ENCODE measurements at regions not wholly inside any gene's neighbourhood (a gene's known extent, or its start where the extent isn't known, plus 50 kb on each side); places are given as distances from the start of the nearest gene placed in this dataset.
A peak's percentile ranks its signal among the peaks of the same experiment; 100 is the strongest.
"Not testable (repeated sequence)": the region's sequence is repeated elsewhere in the genome, so short reads cannot be mapped to it uniquely, and the experiment has no call there.

DNA sequence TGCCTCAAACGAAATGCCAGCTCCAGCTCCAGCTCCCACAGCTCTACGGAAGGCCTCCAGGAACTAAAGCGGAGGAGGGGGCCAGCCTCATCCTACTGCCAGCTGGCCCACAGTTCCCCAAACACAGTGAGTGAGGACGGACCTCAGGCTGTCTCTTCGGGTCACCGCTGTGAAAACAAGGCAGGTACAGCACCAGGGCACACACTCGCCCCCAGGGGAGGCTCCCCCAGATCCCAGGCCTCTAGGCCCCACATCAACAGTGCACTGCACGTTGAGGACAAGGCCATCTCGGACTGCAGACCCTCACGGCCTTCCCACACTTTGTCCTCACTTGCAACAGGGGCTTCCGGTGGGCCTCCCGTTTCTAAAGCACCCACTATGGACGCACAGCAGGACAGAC is 95.0 kb downstream of the GTF2H2C_2 start:
- H3K27me3 Mint-ChIP-seq (ENCODE audit: low read depth); H3K4me1 Mint-ChIP-seq (ENCODE audit: low read depth); H3K36me3 Mint-ChIP-seq (ENCODE audit: low read depth); DNase-seq; intact Hi-C loops (cut with micrococcal nuclease); H3K9me3 Mint-ChIP-seq; H3K27ac Mint-ChIP-seq; H3K4me3 Mint-ChIP-seq; CTCF ChIA-PET: not testable (repeated sequence)

DNA sequence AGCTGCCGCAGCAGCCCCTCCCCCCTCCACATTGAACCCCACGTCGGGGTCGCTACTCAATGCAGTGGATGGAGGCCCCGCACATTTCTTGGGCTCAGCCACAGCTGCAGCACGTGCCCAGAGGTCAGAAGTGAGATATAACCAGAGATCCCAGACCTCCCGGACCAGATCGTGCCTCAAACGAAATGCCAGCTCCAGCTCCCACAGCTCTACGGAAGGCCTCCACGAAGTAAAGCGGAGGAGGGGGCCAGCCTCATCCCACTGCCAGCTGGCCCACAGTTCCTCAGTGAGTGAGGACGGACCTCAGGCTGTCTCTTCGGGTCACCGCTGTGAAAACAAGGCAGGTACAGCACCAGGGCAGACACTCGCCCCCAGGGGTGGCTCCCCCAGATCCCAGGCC is 95.6 kb downstream of the GTF2H2C_2 start:
- H3K36me3 Mint-ChIP-seq (ENCODE audit: low read depth); intact Hi-C loops (cut with micrococcal nuclease); H3K9me3 Mint-ChIP-seq; CTCF ChIA-PET; H3K27ac Mint-ChIP-seq; H3K27me3 Mint-ChIP-seq (ENCODE audit: low read depth); H3K4me3 Mint-ChIP-seq; H3K4me1 Mint-ChIP-seq (ENCODE audit: low read depth): not testable (repeated sequence)
- DNase-seq = peak; percentile 1

Data from activated naive CD4-positive, alpha-beta T cell treated with anti-CD3 and anti-CD28 coated beads for 36 hours (primary cell).